ENCODE measurements at regions not wholly inside any gene's neighbourhood (a gene's known extent, or its start where the extent isn't known, plus 50 kb on each side); places are given as distances from the start of the nearest gene placed in this dataset.

GRCh38 chr2:165022781-165023180, 67.5 kb upstream of the SLC38A11 start:
- Histone ChIP-seq H3K56ac (replicated peaks; ENCODE audit: insufficient read length, low read depth, low read length) (no peak overlapping the region), H3K9ac (replicated peaks in 1 of 4; ENCODE audit: extremely low read depth in 1 of 4, low read depth in 3 of 4, low read length in 3 of 4) (no peak overlapping the region), H4K5ac (ENCODE audit: insufficient read length, low read depth, low read length) (no peak overlapping the region), H3K27me3 (replicated peaks in 1 of 4; ENCODE audit: control insufficient read depth in 3 of 4, extremely low read depth in 1 of 4, insufficient read depth in 3 of 4, low read length in 3 of 4) (no peaks in the 10 kb centered on the region), H3K4me3 (ENCODE audit: extremely low read depth in 1 of 4, insufficient read depth in 2 of 4, low read depth in 3 of 4, low read length in 4 of 4) (no peak overlapping the region), H2BK120ac (replicated peaks; ENCODE audit: low read depth, low read length) (no peak overlapping the region), H2BK12ac (ENCODE audit: low read depth, low read length) (no peak overlapping the region), H3K36me3 (ENCODE audit: control insufficient read depth in 2 of 4, insufficient read depth in 4 of 4, low read length in 3 of 4) (no peaks in the 10 kb centered on the region), H2BK20ac (ENCODE audit: low read length) (no peak overlapping the region), H3K79me2 (ENCODE audit: control insufficient read depth in 1 of 2, insufficient read depth in 2 of 2, low read length in 2 of 2) (no peaks in the 10 kb centered on the region), H2AK5ac (ENCODE audit: low read depth, low read length) (no peak overlapping the region), H3K14ac (ENCODE audit: insufficient read length) (no peak overlapping the region), H2AFZ (ENCODE audit: low read length) (no peak overlapping the region), H4K91ac (replicated peaks; ENCODE audit: insufficient read length, low read length) (no peak overlapping the region), H3K4me2 (ENCODE audit: insufficient read depth in 1 of 2, low read depth in 2 of 2, low read length in 2 of 2) (no peak overlapping the region), H2BK5ac (ENCODE audit: low read depth, low read length) (no peak overlapping the region), H3K9me3 (ENCODE audit: insufficient read depth in 2 of 2, low read depth in 1 of 2, low read length in 1 of 2) (no peaks in the 10 kb centered on the region), H3K79me1 (ENCODE audit: low read depth, low read length) (no peaks in the 10 kb centered on the region), H3K23me2 (ENCODE audit: low read depth, low read length) (no peaks in the 10 kb centered on the region), H3K18ac (ENCODE audit: extremely low read depth, low read length) (no peak overlapping the region), H4K8ac (ENCODE audit: extremely low read depth, insufficient read depth, low read length) (no peak overlapping the region), H4K20me1 (replicated peaks in 1 of 2; ENCODE audit: control insufficient read depth in 1 of 2, insufficient read depth in 2 of 2, low read length in 2 of 2) (no peaks in the 10 kb centered on the region), H2BK15ac (ENCODE audit: low read length) (no peak overlapping the region), H3K27ac (ENCODE audit: low read depth, low read length) (no peak overlapping the region), H3K4ac (replicated peaks; ENCODE audit: insufficient read length, low read depth, low read length) (no peak overlapping the region), H3K23ac (ENCODE audit: insufficient read length) (no peak overlapping the region), H3K4me1 (replicated peaks in 1 of 4; ENCODE audit: control insufficient read depth in 3 of 4, insufficient read depth in 4 of 4, low read length in 3 of 4) (peaks cover 0 to 5% (median under 1%) of the 10 kb centered on the region in 4 experiments; a peak in 2 of 7 replicates)
- FAIRE-seq (no peak), DNase-seq (ENCODE audit: low read depth in 1 of 2, low spot score in 2 of 2) (no peak)
- CTCF ChIA-PET (ENCODE audit: partially characterized antibody), result no interaction called here
- WGBS, 2 experiments (ENCODE audit: extremely low coverage in 1 of 2, insufficient coverage in 1 of 2, insufficient read length in 1 of 2, insufficient replicate concordance in 2 of 2, low coverage in 1 of 2, low lambda C conversion rate in 2 of 2, missing lambda C conversion rate in 1 of 2), result 92% methylated on average over 6 of the region's 6 CpGs; no CpG with 5 or more reads in 1 of the 2 experiments
- POLR2A ChIA-PET (ENCODE audit: partially characterized antibody), result no interaction called here
- TF ChIP-seq SIX5 (IDR thresholded peaks at IDR 0.05; ENCODE audit: low read depth, low read length) (no peak), GTF2F1 (IDR thresholded peaks at IDR 0.05; ENCODE audit: borderline replicate concordance, low read depth, low read length) (no peak), POLR2AphosphoS5 (IDR thresholded peaks at IDR 0.05; ENCODE audit: low read depth, low read length) (no peak), SP4 (IDR thresholded peaks at IDR 0.05; ENCODE audit: low read length) (no peak), CHD2 (IDR thresholded peaks at IDR 0.05; ENCODE audit: low read length) (no peak), NRF1 (IDR thresholded peaks at IDR 0.05; ENCODE audit: low read depth, low read length) (no peak), RAD21 (IDR thresholded peaks at IDR 0.05 in 1 of 2, conservative IDR thresholded peaks at IDR 0.05 in 1 of 2; ENCODE audit: low read depth in 2 of 2, low read length in 2 of 2) (no peak), EP300 (IDR thresholded peaks at IDR 0.05; ENCODE audit: borderline replicate concordance in 1 of 2, low read depth in 2 of 2, low read length in 2 of 2) (no peak), MAX (IDR thresholded peaks at IDR 0.05) (no peak), CTCF (IDR thresholded peaks at IDR 0.05; ENCODE audit: control extremely low read depth in 1 of 3, insufficient read depth in 1 of 3, low read depth in 1 of 3, low read length in 3 of 3) (no peak)

Data from H1 (cell line).